Mammary epithelial cell (primary cell): ENCODE measurements at regions not wholly inside any gene's neighbourhood (a gene's known extent, or its start where the extent isn't known, plus 50 kb on each side); places are given as distances from the start of the nearest gene placed in this dataset.

Experiments
- EZH2 ChIP-seq: IDR thresholded peaks from 2 replicates; pipeline ENCODE4 v1.6.1; 2012; ENCODE audit warnings: low read length, inconsistent platforms, borderline replicate concordance
- TF ChIP-seq, protein P1 (sequence below), 2 donors: IDR thresholded peaks in 1 of 2; conservative IDR thresholded peaks in 1 of 2; 2 replicates each; pipeline ENCODE4 v1.5.1; 2011 to 2012; ENCODE audit warnings: inconsistent platforms in 2 of 2, low read length in 2 of 2, mild to moderate bottlenecking in 2 of 2, control low read depth in 1 of 2, low read depth in 1 of 2; ENCODE audit not compliant: insufficient read depth in 1 of 2; ENCODE audit errors: extremely low read depth in 1 of 2

DNA sequence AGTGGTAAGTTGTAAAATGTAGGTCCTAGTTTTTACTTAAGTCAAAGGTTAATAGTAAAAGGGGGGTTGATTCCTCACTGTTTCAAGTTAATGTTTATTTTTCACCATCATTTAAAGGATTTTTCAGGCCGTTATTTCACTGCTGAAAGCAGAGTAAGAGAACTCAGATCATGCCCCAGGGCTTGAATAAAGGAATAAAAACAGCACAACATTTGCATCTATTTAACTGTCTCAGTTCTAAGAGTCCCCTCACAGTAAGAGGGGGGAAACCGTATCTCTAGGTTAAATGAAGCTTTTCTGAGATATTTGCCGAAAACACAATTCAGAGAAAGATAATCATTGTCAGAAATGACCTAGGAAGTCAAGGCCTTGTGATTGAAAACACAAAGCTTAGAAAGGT lies 138.2 kb upstream of the KCTD1 start:
- TF ChIP-seq, protein P1, sequence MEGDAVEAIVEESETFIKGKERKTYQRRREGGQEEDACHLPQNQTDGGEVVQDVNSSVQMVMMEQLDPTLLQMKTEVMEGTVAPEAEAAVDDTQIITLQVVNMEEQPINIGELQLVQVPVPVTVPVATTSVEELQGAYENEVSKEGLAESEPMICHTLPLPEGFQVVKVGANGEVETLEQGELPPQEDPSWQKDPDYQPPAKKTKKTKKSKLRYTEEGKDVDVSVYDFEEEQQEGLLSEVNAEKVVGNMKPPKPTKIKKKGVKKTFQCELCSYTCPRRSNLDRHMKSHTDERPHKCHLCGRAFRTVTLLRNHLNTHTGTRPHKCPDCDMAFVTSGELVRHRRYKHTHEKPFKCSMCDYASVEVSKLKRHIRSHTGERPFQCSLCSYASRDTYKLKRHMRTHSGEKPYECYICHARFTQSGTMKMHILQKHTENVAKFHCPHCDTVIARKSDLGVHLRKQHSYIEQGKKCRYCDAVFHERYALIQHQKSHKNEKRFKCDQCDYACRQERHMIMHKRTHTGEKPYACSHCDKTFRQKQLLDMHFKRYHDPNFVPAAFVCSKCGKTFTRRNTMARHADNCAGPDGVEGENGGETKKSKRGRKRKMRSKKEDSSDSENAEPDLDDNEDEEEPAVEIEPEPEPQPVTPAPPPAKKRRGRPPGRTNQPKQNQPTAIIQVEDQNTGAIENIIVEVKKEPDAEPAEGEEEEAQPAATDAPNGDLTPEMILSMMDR (conservative IDR thresholded peaks at IDR 0.05 in 1 of 2, IDR thresholded peaks at IDR 0.05 in 1 of 2; ENCODE audit: extremely low read depth in 1 of 2, insufficient read depth in 1 of 2, low read depth in 1 of 2, low read length in 2 of 2), result no peak
- TF ChIP-seq EZH2, result no peak
